ENCODE measurements at regions not wholly inside any gene's neighbourhood (a gene's known extent, or its start where the extent isn't known, plus 50 kb on each side); places are given as distances from the start of the nearest gene placed in this dataset.
"Not testable (repeated sequence)": the region's sequence is repeated elsewhere in the genome, so short reads cannot be mapped to it uniquely, and the experiment has no call there.

- not testable (repeated sequence) for TF ChIP-seq CTCF (IDR thresholded peaks at IDR 0.05; ENCODE audit: low read length); EZH2 (IDR thresholded peaks at IDR 0.05; ENCODE audit: borderline replicate concordance, low read length)
These were observed 238.1 kb downstream of the GOLGA6L6 start for GRCh38 chr15:20303248-20304171.
